HG02938 (cell line): ENCODE measurements at regions not wholly inside any gene's neighbourhood (a gene's known extent, or its start where the extent isn't known, plus 50 kb on each side); places are given as distances from the start of the nearest gene placed in this dataset.
A peak's percentile ranks its signal among the peaks of the same experiment; 100 is the strongest.

Source experiments
- ATAC-seq: cut with Tn5 transposase; IDR thresholded peaks from one replicate; pipeline ENCODE4 v1.9.1; 2021; ENCODE audit warnings: mild to moderate bottlenecking, moderate library complexity; ENCODE audit not compliant: unreplicated experiment

DNA sequence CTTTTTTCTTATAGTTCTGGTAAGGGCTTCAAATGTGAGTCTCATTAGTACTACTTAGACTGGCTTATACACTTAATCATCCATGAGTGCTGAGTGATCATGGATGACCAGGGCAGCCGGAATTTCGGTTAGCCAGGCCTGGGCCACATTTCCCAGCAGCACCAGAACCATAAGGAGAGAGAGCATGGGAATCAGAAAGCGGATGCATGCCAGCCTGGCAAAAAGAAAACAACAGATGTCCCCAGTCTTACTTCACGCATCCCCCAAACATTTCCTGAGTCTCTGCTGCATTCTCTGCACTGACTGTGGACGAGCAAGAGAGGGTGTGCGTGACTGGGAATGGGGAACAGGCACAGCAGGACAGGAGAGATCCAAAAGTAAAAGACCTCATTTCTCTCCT is 371.1 kb upstream of the ZNF608 start:
- ATAC-seq: no peak

DNA sequence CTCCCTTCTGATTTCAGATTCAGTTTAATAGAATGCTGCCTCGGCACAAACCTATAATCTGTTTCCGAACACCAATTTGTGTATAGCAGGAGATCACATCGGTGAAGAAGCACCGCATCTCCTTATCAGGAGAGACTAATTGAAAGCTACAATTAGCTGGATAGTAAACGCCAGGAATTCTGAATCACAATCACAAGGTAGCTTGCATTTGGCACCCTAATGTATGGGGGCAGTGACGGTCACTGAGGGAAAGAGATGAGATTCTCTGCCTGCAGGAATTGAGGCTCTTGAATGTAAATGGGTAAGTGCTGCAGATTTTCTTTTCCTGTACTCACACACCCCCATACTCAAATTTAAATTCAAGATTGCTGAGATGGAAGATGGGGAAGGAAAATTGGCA is 373.6 kb upstream of the ZNF608 start:
- no peak for ATAC-seq

DNA sequence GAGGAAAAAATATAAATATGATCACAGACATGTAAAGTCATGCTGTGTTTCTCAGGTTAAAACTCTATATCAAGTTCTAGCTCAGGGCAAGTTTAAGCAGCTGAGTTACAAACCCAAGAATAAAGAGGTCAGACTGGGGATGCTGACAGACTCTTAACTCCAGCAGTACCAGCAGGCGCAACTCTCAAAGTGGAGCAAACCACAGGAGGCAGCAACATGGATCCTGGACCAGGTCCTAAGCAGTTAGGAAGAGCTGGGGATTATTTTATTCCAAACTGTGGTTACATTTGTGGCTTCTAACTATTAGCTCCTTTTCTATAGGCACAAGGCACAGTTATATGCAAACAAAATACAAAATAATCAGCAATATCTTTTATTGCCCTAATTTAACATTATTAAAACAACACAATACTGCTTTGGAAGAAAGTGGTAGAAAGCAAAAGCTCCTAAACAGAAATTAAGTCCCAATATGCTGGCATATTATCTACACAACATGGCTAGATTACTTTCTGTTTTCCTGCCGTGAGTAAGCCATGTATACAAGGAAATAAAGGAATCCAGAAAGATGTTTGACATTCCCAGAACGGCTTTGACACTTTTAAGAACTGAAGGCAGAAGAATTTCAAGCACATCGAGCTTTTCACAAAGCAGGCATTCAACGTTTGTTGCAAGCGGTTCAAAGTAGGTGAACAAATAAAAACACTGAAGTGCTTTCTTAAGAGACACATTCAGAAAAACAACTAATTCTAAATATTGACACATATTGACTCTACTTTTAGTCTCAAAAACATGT is 378.8 kb upstream of the ZNF608 start:
- no peak for ATAC-seq

DNA sequence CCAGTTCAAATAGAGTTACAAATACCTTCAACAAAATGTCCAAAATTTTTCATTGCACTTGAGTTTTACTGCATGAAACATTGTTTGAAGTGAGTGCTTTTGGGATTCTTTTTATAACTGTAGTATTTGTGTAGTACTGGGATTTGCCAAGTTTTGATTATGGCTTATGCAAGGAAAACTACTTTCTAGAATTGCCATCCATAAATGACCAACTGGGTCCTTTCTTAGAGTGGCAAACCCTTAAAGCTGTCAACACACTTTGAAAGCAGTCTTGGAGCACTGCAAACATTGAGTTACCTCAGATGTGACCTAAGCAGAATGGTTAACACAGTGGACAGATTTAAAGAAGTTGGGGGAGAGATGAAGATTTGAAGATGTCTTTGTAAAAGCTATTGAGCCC is 379.6 kb upstream of the ZNF608 start:
- ATAC-seq: no peak

GRCh38 chr5:125129151-125129806 is 382.8 kb upstream of the ZNF608 start:
- no peak for ATAC-seq

- ATAC-seq: no peak
These were observed 384.2 kb upstream of the ZNF608 start for GRCh38 chr5:125130591-125130990.

GRCh38 chr5:125134216-125135081 is 388.0 kb upstream of the ZNF608 start:
- ATAC-seq: no peak

DNA sequence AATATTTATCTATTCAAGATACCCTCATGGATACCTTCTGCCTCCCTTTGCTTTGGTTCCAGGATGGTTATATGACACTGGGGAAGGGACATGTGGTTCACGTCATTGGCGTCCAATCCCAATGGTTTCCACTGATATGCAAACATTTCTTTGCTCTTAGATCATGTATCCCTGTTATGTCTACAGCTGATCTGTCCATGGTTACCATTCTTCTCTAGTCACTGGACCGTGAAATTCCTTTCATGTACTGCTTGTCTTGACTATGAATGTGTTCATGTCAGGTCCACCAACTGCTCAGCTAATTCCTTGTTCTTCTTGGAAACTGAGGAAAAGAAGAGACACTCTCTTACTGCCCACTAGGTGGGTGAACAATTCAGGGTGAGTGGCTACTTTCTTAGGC is 391.1 kb upstream of the ZNF608 start:
- ATAC-seq: no peak

DNA sequence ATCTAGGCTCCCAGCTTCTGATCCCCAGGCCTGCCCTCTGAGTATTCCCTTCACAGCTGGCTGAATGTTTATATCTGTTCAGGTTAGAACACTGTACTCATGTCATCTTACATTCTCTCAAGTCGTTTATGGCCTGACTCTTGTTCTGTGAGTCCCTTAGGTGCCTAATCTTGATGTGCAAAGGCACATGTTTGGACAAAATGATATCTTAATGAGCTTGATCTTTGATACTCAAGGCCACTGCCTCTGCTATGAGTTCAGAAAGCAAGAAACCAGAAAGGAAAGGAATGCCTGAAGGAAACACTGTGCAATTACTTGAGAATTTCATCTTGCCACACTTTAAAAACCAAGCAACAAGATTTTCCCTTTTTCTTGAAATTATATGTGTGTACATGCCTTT is 391.8 kb upstream of the ZNF608 start:
- no peak for ATAC-seq

DNA sequence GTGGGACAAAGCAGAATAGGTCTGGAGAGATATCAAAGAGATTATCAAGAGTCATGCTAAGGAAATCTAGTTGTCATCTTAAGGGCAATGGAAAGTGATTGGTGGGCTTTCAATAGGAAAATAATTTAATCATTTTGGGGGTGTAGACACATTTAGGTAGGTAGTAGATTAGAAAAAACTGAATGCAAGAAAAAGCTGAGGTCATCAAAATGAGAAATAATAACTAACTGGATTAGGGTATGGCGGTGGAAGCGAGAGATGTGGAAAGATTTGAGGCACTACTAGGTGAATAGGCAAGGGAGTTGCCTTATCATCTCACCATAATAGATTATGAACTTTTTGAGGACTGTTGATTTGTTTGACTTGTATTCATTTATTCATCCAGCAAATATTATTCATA is 393.2 kb upstream of the ZNF608 start:
- no peak for ATAC-seq

GRCh38 chr5:125140220-125140619 is 393.8 kb upstream of the ZNF608 start:
- ATAC-seq: no peak

DNA sequence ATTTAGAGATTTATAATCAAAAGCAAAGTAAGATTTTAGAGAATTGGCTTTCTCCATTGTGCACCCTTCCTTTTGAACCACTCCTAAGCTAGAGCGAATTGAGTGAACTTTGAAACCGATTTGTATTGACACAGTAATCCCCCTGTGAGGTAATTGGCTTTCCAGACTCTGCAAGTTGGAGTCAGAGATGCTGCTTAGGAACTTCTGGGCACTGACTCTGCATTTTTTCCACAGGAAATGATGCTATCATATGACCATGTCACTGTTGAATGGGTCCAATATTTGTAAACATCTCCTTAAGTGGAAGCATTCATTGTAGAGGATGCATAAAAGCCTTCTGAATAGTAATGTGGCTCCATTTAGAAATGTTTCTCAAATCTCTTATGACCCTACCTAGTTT is 394.4 kb upstream of the ZNF608 start:
- no peak for ATAC-seq

GRCh38 chr5:125142458-125142857 is 396.0 kb upstream of the ZNF608 start:
- no peak for ATAC-seq

DNA sequence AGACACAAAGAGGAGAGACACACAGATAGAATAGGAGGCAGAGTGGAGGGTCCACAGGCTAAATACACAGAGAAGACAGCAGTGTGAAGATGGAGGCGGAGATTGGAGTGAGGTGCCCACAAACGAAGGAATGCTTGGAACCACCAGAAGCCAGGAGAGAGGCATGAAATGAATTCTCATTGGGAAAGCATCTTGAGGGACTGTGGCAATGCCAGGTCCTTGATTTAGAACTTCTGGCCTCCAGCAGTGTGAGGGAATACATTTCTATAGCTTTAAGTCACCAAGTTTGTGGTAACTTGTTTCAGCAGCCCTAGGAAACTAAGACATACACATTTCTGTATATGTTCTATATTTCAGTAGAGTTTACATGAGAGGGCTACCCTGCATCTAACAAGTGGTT is 396.6 kb upstream of the ZNF608 start:
- ATAC-seq: no peak

DNA sequence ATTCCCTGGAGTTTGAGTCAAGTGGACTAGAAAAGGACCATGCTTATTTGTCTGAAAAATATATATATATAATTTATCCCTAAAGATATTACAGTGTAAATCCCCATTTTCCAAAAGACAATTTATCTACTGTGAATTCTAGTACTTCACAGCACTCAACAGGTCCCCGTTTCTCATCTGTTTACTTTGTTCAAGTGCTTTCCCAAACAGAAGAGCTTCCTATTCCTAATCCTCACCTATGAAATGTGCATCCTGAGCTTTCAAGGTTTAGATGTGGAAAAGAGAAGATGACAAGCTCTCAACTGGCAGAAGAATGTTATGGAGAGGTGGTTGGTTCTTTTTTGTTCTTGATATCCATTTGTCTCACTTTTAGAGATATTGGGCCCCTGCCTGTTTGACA is 401.6 kb upstream of the ZNF608 start:
- ATAC-seq: no peak

DNA sequence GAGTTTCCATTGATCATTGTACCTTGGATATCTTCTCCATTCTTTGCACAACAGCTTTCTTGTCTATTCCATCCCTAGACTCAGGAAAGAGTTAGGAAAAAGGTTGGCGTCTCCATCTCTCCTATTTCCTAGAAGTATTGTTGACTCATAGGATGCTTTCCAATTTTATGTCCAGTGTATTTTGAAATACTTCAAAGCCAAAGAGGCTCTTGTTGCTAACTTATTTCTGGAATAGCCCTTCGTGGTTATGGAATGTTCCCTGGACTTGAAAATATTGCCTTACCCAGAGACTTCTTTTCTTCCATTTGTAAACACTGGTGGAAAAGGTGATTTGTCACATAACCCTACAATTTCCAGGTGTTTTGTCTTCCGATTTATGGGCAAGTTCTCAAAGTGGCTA is 402.3 kb upstream of the ZNF608 start:
- no peak for ATAC-seq

DNA sequence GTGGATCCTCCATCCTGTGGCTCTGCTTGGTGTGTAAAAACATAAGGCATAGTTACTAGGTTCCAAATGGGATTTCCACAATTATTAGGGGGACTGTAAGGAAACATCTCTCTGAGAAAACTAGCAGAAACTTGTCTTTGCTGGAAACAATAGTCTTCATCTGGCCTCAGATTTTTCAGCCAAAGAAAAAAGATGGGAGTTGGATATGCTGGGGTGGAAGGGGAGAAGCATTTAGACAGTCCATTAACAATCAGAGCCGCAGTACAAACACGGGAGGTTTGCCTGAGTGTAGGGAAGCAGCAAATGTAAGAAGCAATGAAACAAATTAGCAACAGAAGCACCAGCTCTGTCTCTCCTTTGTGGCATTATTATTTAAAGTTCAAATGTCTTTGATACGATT is 402.7 kb upstream of the ZNF608 start:
- ATAC-seq: no peak

GRCh38 chr5:125149527-125149926 is 403.1 kb upstream of the ZNF608 start:
- no peak for ATAC-seq

GRCh38 chr5:125150041-125150669 is 403.7 kb upstream of the ZNF608 start:
- no peak for ATAC-seq

GRCh38 chr5:125151150-125151900 is 404.9 kb upstream of the ZNF608 start:
- peak; percentile 29 for ATAC-seq

DNA sequence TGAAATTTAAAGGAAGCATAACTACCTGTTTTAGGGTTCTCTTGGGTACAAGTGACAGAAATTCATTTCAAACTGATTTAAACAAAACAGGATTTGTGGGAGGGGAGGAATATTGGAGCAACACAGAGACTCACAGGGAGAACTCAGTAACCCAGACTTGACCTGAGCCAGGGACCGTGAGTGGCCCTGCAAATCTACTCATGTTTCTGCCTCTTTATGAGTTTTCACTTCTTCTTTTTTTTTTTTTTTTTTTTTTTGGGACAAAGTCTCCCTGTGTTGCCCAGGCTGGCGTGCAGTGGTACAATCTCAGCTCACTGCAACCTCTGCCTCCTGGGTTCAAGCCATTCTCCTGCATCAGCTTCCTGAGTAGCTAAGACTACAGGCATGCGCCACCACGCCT is 405.6 kb upstream of the ZNF608 start:
- ATAC-seq: peak; percentile 86
